GM23248 (cell line): ENCODE measurements at regions not wholly inside any gene's neighbourhood (a gene's known extent, or its start where the extent isn't known, plus 50 kb on each side); places are given as distances from the start of the nearest gene placed in this dataset.

Source experiments
- EZH2 ChIP-seq: fragments of 200-600 bp; sonication (generic); IDR thresholded peaks from 2 replicates; pipeline ENCODE4 v1.6.1; 2018; ENCODE audit warnings: antibody characterized with exemption, mild to moderate bottlenecking; ENCODE audit not compliant: insufficient read depth, poor library complexity, severe bottlenecking
- EZH2phosphoT487 ChIP-seq: fragments of 200-600 bp; sonication (generic); IDR thresholded peaks from 2 replicates; pipeline ENCODE4 v1.6.1; 2018; ENCODE audit warnings: antibody characterized with exemption, moderate library complexity, mild to moderate bottlenecking, low read depth; ENCODE audit not compliant: insufficient read depth

- TF ChIP-seq EZH2 = no peak
- TF ChIP-seq EZH2phosphoT487 = no peak
Measured at GRCh38 chr9:7639471-7639870, 160.1 kb downstream of the DMAC1 start.
